SK-N-SH treated with all-trans-retinoic acid at 6 μM for 48 hours (cell line): ENCODE measurements at regions not wholly inside any gene's neighbourhood (a gene's known extent, or its start where the extent isn't known, plus 50 kb on each side); places are given as distances from the start of the nearest gene placed in this dataset.

ENCODE experiments used
- ATAC-seq: fragments of 200-7000 bp; cut with Tn5 transposase; 3 replicates; pipeline ENCODE4 v1.9.1; 2020; ENCODE audit warnings: mild to moderate bottlenecking, moderate library complexity
- ARNTL ChIP-seq: fragments of 450-650 bp; formaldehyde crosslinking; IDR thresholded peaks from 2 replicates; pipeline ENCODE4 v1.5.0; 2020; ENCODE audit warnings: low read depth, mild to moderate bottlenecking, moderate library complexity, borderline replicate concordance
- BACH2 ChIP-seq: fragments of 250-450 bp; sonication (Bioruptor Pico); IDR thresholded peaks from 2 replicates; pipeline ENCODE4 v1.9.0; 2021; ENCODE audit warnings: mild to moderate bottlenecking, borderline replicate concordance
- CREB5 ChIP-seq: fragments of 250-450 bp; sonication (Bioruptor Pico); IDR thresholded peaks from 2 replicates; pipeline ENCODE4 v1.5.1; 2020; ENCODE audit warnings: low read depth, mild to moderate bottlenecking, moderate library complexity
- CSDC2 ChIP-seq: fragments of 250-450 bp; sonication (Bioruptor Pico); IDR thresholded peaks from 2 replicates; pipeline ENCODE4 v1.5.0; 2020; ENCODE audit warnings: mild to moderate bottlenecking, moderate library complexity
- GLIS3 ChIP-seq: fragments of 250-450 bp; sonication (Bioruptor Pico); IDR thresholded peaks from 2 replicates; pipeline ENCODE4 v1.5.0; 2020; ENCODE audit warnings: mild to moderate bottlenecking, moderate library complexity
- ISL1 ChIP-seq: fragments of 250-450 bp; sonication (Bioruptor Pico); IDR thresholded peaks from 2 replicates; pipeline ENCODE4 v2.1.2; 2022; ENCODE audit warnings: mild to moderate bottlenecking, moderate library complexity
- OSR1 ChIP-seq: fragments of 250-450 bp; sonication (Bioruptor Pico); IDR thresholded peaks from 2 replicates; pipeline ENCODE4 v1.8.0; 2022; ENCODE audit warnings: moderate library complexity, mild to moderate bottlenecking, inconsistent platforms
- PPARA ChIP-seq: fragments of 250-450 bp; sonication (Bioruptor Pico); IDR thresholded peaks from 2 replicates; pipeline ENCODE4 v1.5.0; 2020; ENCODE audit warnings: mild to moderate bottlenecking, borderline replicate concordance
- RARB ChIP-seq: fragments of 250-450 bp; sonication (Bioruptor Pico); IDR thresholded peaks from 2 replicates; pipeline ENCODE4 v1.8.0; 2021; ENCODE audit warnings: mild to moderate bottlenecking, moderate library complexity
- SNAI2 ChIP-seq: fragments of 250-450 bp; sonication (Bioruptor Pico); IDR thresholded peaks from 2 replicates; pipeline ENCODE4 v1.5.0; 2020; ENCODE audit warnings: mild to moderate bottlenecking, moderate library complexity
- TCF4 ChIP-seq: fragments of 250-450 bp; sonication (Bioruptor Pico); IDR thresholded peaks from 2 replicates; pipeline ENCODE4 v1.8.0; 2021; ENCODE audit warnings: mild to moderate bottlenecking, moderate library complexity, borderline replicate concordance
- TOX ChIP-seq: fragments of 250-450 bp; sonication (Bioruptor Pico); IDR thresholded peaks from 2 replicates; pipeline ENCODE4 v1.8.0; 2021; ENCODE audit warnings: mild to moderate bottlenecking, moderate library complexity, borderline replicate concordance
- TSHZ2 ChIP-seq: fragments of 250-450 bp; sonication (Bioruptor Pico); IDR thresholded peaks from 2 replicates; pipeline ENCODE4 v1.5.0; 2020; ENCODE audit warnings: mild to moderate bottlenecking, moderate library complexity
- ZC3H10 ChIP-seq: fragments of 250-450 bp; sonication (Bioruptor Pico); IDR thresholded peaks from 2 replicates; pipeline ENCODE4 v1.5.1; 2021; ENCODE audit warnings: mild to moderate bottlenecking, moderate library complexity
- ZFP3 ChIP-seq: fragments of 250-450 bp; sonication (Bioruptor Pico); IDR thresholded peaks from 2 replicates; pipeline ENCODE4 v1.5.0; 2020; ENCODE audit warnings: mild to moderate bottlenecking, moderate library complexity
- ZFP30 ChIP-seq: fragments of 450-650 bp; formaldehyde crosslinking; IDR thresholded peaks from 2 replicates; pipeline ENCODE4 v1.5.0; 2022; ENCODE audit warnings: mild to moderate bottlenecking, moderate library complexity
- ZNF565 ChIP-seq: fragments of 450-650 bp; formaldehyde crosslinking; conservative IDR thresholded peaks from 2 replicates; pipeline ENCODE4 v1.5.0; 2020; ENCODE audit warnings: low read depth, mild to moderate bottlenecking, moderate library complexity
- ZNF70 ChIP-seq: fragments of 450-650 bp; formaldehyde crosslinking; IDR thresholded peaks from 2 replicates; pipeline ENCODE4 v1.5.0; 2020; ENCODE audit warnings: mild to moderate bottlenecking, moderate library complexity
- ZNF8 ChIP-seq: fragments of 450-650 bp; formaldehyde crosslinking; IDR thresholded peaks from 2 replicates; pipeline ENCODE4 v1.5.0; 2020; ENCODE audit warnings: mild to moderate bottlenecking, moderate library complexity
- TF ChIP-seq, protein P1 (sequence below): fragments of 250-450 bp; sonication (Bioruptor Pico); IDR thresholded peaks from 2 replicates; pipeline ENCODE4 v1.5.1; 2021; ENCODE audit warnings: mild to moderate bottlenecking, moderate library complexity
- TF ChIP-seq, protein P2 (sequence below): fragments of 250-450 bp; sonication (Bioruptor Pico); IDR thresholded peaks from 2 replicates; pipeline ENCODE4 v1.8.0; 2021; ENCODE audit warnings: low read depth, mild to moderate bottlenecking, moderate library complexity, borderline replicate concordance

DNA sequence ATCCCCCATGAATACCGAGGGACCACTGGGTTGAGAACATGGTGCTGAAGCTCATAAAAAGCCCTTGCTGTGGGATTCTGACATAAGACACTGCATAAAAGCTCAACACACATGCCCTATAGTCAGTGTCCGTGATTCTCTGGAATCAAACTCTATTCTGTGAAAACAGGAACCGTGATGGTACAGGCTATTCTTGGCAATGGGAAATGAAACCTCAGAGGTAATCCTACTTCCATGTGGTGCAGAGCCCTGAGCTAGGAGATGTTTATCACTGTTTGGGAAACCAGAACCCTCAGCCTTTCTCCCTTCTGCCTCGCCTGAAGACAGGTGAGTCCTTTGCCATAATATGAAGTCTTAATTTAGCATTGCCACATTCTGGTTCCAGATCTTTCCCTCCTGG is 80.8 kb upstream of the PRSS1 start:
- TF ChIP-seq OSR1 (no peak), ZNF8 (no peak), ZC3H10 (CRISPR knock-in tag) (no peak), PPARA (CRISPR knock-in tag) (no peak), ZFP3 (CRISPR knock-in tag) (no peak), SNAI2 (CRISPR knock-in tag) (no peak), ISL1 (CRISPR knock-in tag) (no peak), TSHZ2 (CRISPR knock-in tag) (no peak), CSDC2 (CRISPR knock-in tag) (no peak), TCF4 (CRISPR knock-in tag) (no peak), ZFP30 (CRISPR knock-in tag) (no peak), ZNF70 (no peak), GLIS3 (CRISPR knock-in tag) (no peak), BACH2 (CRISPR knock-in tag) (no peak), ARNTL (CRISPR knock-in tag) (no peak), ZNF565 (no peak), CREB5 (CRISPR knock-in tag) (no peak), TOX (CRISPR knock-in tag) (no peak)
- TF ChIP-seq, protein P1, sequence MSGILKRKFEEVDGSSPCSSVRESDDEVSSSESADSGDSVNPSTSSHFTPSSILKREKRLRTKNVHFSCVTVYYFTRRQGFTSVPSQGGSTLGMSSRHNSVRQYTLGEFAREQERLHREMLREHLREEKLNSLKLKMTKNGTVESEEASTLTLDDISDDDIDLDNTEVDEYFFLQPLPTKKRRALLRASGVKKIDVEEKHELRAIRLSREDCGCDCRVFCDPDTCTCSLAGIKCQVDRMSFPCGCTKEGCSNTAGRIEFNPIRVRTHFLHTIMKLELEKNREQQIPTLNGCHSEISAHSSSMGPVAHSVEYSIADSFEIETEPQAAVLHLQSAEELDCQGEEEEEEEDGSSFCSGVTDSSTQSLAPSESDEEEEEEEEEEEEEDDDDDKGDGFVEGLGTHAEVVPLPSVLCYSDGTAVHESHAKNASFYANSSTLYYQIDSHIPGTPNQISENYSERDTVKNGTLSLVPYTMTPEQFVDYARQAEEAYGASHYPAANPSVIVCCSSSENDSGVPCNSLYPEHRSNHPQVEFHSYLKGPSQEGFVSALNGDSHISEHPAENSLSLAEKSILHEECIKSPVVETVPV (CRISPR knock-in tag): no peak
- TF ChIP-seq, protein P2, sequence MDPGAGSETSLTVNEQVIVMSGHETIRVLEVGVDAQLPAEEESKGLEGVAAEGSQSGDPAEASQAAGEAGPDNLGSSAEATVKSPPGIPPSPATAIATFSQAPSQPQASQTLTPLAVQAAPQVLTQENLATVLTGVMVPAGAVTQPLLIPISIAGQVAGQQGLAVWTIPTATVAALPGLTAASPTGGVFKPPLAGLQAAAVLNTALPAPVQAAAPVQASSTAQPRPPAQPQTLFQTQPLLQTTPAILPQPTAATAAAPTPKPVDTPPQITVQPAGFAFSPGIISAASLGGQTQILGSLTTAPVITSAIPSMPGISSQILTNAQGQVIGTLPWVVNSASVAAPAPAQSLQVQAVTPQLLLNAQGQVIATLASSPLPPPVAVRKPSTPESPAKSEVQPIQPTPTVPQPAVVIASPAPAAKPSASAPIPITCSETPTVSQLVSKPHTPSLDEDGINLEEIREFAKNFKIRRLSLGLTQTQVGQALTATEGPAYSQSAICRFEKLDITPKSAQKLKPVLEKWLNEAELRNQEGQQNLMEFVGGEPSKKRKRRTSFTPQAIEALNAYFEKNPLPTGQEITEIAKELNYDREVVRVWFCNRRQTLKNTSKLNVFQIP (CRISPR knock-in tag): no peak
- no peak for ATAC-seq

DNA sequence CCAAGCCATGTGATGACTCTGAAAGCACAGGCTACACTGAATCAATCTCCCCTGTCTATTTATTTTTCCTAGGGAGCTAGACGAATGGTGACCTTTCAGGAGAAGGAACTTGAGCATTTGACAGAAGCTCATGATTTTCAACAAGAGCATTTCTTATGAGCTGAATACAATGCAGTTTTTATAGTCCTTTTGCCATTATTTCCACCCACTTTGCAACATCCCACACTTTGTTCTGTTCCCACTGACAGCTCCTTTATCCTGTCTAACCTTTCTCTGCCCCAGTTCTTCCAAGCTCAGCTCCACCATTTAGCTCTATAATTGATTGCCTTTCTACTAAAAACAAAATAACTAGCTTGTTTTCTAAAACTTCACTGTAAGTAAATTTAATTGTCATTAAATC is 91.9 kb upstream of the PRSS1 start:
- TF ChIP-seq BACH2 (CRISPR knock-in tag) (no peak), CREB5 (CRISPR knock-in tag) (no peak), RARB (CRISPR knock-in tag) (no peak), ZC3H10 (CRISPR knock-in tag) (no peak), GLIS3 (CRISPR knock-in tag) (no peak), ZFP3 (CRISPR knock-in tag) (no peak), TSHZ2 (CRISPR knock-in tag) (no peak), ZNF70 (no peak), SNAI2 (CRISPR knock-in tag) (no peak), ZNF8 (no peak), ARNTL (CRISPR knock-in tag) (no peak)
- TF ChIP-seq, protein P1 (CRISPR knock-in tag): no peak
- ATAC-seq: no peak
